Stimulated activated CD4-positive, alpha-beta T cell treated with anti-CD3 and anti-CD28 coated beads, TNF-alpha, amount 100 ng/mL, for 48 hours (primary cell): ENCODE measurements at regions not wholly inside any gene's neighbourhood (a gene's known extent, or its start where the extent isn't known, plus 50 kb on each side); places are given as distances from the start of the nearest gene placed in this dataset.
"Not testable (repeated sequence)": the region's sequence is repeated elsewhere in the genome, so short reads cannot be mapped to it uniquely, and the experiment has no call there.

Experiments used
- DNase-seq, 3 donors: peaks; one replicate each; pipeline ENCODE4 v3.0.0-alpha.2; 2020; ENCODE audit warnings: low read depth in 3 of 3

DNA sequence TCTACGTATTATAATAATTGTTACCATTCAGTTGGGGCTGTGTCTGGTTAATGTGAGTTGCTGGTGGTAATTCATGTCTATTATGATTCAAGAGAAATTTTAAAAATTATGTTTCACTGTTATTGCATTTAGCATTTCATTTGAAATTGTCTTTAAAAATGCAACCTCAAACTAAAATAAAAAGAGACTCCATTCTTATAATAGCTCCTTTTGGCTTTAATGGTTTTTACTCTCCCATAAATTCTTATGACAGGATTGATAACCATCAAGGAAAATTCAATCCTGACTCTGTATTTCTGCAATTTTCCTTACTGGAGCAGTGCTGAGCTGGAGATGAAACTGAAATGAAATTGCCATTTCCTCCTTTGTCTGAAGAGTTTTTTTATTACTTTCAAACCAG is 262.7 kb downstream of the REEP3 start:
- no peak for DNase-seq

DNA sequence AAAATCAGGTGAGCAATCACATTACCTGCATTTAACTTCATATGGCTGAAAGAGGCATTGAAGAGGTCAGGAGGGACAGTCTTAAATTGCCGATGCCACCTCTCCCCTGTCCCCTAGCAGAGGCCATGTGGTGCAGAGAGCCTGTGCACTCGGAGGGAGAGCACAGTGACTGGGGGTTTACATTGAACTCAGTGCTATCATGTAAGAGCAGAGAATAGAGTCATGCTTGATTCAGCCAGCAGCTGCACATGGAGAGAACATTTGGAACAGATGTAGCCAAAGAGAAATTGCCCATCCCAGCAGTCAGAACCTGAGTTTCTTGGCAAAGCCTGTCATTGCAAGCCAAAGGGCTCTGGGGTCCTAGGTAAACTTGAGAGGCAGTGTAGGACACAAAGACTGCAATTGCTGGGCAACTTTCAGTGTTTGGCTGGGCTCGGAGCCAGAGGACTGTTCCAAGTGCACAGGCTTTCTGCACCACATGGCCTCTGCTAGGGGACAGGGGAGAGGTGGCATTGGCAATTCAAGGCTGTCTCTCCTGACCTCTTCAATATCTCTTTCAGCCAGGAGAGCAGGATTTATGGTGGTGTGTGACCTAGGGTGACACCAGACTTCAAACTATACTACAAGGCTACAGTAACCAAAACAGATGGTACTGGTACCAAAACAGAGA is 267.1 kb downstream of the REEP3 start:
- DNase-seq, result no peak

DNA sequence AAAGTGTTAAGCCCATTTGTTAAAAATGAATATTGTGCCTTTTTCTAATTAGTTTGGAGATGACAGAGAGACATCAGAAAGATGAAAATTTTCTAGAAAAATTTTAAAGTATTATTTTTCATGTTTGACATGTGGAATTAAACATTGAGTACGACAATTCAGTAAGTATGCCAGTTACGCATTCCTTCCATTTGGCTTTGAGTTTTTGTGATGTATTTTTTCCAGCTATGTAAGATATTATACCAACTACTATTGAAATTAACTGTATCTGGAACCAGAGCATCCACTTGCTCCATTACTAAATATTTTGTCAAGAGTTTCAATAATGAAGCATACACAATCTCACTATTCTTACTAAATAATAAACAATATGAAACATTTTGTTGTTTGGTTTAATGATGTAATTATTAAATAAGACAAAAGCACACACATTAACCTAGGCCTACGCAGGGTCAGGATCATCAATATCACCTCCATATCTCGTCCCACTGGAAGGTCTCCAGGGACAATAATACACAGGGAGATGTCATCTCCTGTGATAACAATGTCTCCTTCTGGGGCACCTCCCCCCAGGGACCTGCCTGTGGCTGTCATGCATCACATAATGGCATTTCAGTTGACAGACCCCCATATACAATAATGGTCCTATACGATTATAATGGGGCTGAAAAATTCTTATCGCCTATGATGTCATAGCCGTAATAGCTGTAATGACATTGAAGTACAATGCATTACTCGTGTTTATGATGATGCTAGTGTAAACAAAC is 274.1 kb downstream of the REEP3 start:
- no peak for DNase-seq

DNA sequence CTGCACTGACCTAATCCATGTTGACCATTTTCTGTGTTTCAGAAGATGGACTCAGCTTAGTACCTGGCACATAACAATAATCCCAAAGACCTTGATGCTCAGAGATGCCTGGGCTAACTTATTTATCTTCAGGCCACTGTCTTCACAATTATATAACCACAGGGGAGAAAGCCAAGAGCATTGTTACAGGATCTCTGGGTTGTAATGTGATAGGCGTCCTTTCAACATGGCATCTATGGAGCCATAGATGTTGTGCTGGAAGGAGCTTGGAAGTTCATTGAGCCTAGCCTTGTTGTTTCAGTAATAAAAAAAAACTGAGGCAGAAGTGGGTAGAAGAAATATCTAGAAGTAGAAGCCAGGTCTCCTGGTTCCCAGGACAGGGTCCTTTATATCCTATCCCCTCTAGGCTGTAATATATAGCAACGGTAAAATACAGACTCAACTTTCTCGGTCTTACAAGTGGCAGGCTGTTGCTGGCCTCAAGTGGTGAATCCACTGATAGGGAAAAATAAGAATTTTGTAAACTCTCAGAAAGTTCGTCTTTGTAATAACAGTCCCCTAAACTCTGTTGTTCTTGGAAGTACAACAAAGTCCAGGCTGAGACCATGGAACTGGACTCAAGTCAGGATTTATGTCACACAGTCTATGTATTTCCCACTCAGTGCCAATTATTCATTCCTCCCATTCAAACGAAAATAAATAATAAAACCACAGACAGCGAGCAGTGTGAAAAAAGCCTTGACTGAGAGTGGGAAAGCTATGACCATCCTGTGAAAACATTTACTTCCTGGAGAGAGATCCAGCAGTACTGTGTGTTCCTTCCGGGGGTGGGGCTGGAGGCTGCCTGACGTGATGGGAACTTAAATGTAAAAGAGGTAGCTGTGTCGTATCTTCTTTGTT is 277.6 kb downstream of the REEP3 start:
- DNase-seq, result no peak

DNA sequence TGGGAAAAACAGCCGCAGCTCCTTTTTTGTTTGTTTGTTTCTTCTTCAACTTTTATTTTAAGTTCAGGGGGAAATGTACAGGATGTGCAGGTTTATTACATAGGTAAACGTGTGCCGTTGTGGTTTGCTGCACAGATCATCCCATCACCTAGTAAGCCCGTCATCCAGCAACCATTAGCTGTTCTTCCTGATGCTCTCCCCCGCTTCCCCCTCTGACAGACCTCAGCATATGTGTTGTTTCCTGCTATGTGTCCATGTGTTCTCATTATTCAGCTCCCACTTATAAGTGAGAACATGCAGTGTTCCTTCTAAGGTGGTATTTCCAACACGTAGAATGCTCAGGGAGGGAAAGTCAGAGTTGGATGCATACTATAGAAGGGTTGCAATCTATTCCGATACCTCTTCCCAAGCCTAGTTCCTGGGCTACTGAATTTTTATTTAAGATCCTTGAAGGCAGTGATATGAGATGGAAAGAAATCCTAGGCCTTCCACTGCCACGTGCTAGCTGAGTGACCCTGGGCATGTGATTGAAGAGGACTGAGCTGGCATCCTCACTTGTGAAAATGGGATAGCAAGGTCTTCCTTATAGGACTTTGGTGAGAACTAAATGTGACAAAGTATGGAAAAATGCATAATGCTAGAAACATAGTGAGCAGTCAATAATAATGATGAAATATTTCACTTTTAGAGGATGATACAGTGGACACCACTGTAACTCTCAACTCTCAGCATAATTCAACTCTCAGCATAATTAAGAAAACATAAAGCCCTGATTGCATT is 278.5 kb downstream of the REEP3 start:
- no peak for DNase-seq

DNA sequence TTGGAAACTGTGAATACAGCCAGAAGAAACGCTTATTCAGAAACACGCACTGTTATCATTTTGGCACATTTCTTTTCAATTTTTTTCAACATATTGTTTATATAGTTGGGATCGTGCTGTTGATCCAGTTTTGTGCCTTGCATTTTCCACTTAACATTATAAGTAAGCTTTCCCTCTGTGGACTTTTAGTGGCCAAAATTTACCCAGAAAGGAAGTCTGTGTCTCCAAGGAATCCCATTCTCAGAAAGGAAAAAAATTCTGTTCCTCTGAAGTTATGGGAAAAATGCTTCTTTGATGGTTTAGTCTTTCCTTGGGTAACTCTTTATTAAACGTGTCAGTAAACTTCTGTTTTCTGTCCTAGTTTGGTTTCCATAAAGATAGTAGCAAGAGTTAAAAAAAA is 280.0 kb downstream of the REEP3 start:
- DNase-seq, result no peak

DNA sequence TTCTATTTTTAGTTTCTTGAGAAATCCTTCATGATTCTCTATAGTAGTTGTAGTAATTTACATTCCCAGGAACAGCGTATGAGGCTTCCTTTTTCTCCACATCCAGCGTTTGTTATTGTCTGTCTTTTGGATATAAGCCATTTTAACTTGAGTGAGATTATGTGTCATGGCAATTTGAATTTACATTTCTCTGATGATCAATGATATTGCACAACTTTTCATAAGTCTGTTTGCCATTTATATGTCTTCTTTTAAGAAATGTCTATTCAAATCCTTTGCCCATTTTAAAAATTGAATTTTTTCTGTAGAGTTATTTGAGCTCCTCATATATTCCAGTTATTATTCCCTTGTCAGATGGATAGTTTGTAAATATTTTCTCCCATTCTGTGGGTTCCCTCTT is 285.1 kb downstream of the REEP3 start:
- DNase-seq, result no peak

DNA sequence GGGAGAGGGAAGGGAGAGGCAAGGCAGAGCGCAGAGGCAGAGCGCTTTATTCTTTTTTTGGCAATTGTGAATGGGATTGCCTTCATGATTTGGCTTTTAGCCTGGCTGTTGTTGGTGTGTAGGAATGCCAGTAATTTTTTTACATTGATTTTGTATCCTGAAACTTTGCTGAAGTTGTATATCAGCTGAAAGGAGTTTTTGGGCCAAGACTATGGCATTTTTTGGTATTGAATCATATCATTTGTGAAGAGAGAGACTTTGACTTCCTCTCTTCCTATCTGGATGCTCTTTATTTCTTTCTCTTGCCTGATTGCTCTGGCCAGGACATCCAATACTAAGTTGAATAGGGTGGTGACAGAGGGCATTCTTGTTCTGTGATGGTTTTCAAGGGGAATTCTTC is 291.3 kb downstream of the REEP3 start:
- DNase-seq, result no peak

DNA sequence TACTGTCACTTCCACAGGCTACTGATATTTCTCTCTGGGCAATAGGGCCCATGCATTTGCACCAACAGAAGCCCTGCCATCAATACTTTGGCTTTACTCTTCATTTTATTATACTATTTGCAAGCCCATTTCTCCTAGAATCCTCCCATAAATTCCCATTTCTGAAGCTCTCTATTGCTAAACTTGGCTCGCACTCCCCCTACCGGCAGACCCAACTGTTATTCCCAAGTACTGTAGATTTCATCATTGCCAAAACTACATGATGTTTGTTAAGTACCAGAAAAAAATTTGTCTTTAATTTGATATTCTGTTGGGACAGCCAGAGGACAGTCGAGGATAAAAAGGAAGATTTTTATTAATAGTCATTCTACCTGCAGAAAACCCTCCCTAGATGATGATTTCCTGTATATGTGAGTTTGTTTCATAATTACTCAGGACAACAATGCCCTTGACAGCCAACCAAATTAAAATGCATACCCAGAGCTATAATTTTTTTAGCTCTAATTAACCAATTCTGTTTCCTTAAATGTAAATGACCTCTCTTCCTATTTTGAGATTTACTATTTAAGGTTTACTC is 298.6 kb downstream of the REEP3 start:
- DNase-seq, result peak in 1 of 3 donors; percentile 1

DNA sequence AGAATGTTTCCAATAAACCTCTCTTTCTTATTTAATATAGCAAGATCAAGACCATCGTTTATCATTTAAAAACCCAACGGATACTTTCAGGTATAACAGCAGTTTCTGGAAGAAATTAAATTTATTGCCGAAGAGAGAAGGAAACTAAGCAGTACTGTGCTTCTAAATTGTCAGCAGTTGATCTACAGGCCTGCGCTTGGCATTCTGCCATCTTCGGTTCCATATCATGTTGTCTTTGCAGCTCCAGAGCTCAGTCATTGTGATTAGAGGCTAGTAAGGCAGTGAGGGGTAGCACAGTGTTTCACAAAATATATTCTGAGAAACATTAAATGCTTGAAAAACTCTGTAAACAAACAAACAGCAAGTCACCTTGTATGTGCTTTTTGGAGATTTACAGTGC is 301.3 kb downstream of the REEP3 start:
- DNase-seq, result no peak

DNA sequence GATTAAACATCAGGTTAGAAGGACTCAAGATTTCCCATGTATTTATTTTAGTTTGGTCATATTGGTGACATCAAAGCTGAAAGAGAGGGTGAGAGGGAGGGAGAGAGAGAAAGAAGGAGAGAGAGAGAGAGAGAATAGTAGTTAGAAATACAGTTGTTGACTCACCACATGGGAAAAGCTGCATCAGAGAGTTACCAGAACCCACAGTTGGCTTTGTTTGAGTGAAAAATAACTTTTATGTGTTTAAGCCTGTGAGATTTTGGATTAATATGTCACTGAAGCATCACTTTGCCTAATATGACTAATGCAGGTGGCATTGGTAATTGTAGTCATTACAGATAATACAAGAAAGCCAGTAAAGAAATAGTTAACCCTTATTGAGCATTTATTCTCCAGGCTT is 303.9 kb downstream of the REEP3 start:
- DNase-seq, result no peak

DNA sequence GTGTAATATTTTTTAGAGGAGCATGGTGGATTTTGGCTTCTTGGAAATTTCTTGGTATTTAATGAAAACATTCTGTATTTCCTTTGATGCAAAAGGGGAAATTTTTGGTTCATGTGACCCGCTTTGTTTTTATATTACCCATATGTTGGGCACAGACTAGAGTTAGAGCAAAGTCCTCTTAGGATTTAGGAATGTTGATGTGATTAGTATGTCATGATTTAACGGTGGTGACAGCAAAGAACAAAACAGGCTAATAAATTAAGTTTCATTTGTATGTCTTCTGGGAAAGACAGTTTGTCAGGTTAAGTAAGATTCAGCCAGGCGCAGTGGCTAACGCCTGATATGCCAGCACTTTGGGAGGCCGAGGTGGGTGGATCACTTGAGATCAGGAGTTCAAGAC is 304.6 kb downstream of the REEP3 start:
- DNase-seq, result no peak

DNA sequence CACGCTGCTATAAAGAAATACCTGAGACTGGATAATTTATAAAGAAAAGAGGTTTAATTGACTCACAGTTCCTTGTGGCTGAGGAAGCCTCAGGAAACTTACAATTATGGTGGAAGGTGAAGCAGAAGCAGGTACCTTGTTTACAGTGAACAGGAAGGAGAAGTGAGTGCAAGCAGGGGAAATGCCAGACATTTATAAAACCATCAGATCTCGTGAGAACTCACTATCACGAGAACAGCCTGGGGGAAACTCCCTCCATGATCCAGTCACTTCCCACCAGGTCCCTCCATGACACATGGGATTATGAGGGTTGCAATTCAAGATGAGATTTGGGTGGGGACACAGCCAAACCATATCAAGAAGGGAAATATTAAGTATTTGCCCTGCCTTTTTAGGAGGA is 305.8 kb downstream of the REEP3 start:
- not testable (repeated sequence) for DNase-seq

DNA sequence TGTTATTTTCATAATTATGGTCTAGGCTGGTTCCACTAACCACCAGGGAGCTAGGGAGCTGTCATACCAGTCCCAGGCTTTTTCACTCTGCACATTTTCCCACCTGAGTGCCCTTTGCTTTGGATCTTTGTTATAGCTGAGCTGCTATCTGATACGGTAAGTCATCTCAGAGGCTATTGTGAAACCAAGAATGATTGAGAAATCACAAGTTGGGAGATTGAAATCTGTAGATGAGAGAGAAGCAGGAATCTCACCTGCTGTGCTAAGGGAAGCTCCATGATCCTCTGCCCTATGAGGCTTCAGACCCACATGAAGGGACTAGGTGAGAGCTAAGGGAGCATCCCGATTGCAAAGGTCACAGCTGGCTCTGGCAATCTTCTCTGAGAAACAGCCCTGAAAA is 307.8 kb downstream of the REEP3 start:
- no peak for DNase-seq

DNA sequence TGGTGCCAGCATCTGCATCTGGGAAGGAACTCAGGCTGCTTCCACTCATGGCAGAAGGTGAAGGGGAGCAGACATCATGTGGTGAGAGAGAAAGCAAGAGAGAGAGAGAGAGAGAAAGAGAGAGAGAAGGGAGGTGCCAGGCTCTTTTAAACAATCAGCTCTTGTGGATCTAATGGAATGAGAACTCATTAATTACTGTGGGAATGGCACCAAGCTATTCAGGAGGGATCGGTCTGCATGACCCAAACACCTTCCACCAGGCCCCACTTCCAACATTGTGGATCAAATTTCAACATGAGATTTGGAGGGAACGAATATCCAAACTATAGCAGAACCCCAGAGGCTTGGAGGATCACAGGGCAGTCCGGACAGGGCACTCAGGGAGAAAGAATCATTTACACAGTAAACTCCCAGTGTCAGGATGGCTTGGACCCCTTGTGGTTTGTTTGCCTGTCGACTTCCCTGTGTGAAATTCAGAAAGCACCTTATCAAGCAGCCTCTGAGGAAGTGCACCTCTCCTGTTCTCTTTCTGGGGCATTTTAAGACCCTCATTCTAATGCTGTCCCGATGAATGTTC is 308.5 kb downstream of the REEP3 start:
- DNase-seq, result no peak

DNA sequence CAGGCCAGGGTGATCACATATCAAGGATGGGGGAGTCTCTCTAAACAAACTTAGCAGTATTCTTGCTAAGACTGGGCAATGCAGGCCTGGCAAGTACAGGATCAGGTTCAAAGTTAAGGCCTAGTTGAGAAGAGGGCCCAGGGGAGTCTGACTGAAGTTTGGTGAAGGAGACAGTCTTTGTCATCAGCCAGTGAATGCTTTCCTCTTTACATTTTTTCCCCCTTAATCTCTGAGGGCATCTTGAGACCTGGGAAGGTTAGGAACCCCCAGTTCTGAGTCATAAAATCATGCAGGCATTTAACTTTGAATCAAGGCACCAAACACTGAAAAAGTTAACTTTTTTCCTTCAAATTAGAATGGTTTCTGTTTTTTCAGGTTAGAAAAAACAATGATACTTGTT is 311.5 kb downstream of the REEP3 start:
- no peak for DNase-seq

DNA sequence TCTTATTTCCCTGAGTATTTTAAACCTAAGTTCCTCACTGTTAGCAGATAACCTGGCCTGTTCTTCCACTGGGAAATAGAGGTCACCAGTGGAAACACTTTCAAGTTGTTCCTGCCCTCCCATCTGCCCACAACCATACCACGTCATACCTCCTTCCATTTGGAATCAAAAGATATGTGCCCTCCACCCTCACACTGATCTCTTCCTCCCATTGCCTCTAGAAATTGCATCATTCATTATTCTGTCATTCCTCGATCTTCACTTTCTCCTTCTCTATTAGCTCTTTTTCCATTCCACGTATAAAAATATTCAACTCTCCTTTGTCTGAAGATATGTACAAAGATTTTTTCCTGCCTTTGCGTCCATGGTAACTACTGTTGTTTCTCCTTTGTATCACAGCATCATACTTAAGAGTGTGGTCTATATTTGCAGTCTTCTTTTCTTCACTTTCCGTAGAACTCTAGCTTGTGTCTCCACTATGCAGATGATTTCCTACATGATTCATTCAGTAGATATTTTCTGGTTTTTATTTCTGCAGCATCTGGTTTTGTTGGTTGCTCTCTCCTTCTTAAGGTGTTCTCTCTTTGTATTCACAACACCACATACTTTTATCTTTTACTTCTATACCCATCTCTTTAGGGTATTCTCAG is 312.3 kb downstream of the REEP3 start:
- no peak for DNase-seq

DNA sequence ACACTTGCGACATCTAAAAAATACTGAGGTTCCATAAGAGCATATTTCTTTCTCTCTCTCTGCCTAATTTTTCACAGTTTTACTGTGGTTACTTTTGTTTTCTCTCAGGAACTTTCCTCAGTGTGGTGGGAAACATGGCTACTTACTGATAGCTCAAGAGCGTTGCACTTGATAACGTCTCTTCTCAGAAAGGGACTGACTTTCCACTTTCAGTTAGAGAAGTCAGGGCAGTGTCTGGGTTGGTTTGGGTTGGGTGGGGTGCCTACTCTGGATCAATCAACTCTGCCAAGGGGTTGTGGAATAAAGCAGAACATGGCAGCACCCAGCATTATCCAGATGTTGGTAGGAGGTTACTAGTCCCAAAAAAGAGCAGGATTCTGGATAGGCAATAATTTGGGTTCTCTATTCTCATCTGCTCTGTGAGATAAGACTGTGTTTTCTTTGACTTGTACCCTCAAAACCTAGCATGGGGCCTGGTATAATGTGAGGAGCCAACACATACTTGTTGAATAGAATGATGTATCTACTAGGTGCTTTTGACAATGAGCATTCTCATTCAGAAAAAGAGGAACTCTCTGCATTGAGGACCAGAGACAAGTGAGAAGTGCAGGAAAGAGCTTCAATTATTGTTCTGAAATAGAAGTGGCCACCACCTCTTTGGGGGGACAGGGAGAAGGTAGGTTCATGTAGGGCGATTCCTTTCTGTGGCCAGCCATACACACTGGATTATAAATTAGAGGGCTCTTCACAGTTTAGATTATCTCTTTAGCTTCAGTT is 315.7 kb downstream of the REEP3 start:
- no peak for DNase-seq

DNA sequence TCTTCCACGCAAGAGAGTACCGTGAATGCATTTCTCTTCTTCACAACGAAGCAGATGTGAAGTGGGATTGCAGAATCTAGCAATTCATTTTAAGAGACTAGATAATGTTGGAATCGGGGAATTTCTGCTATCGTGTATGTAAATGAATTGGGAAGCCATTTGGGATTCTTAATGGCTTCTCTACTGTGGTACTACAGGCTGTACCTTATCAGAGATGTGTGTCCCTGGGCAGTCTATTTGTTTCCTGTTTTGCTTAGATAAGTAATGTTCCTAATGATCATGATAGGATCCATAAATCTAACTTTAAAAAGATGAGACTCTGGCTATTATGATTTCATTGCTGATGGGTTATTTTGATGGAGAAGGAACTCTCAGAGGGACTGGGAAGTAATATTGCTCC is 320.6 kb downstream of the REEP3 start:
- DNase-seq, result no peak

DNA sequence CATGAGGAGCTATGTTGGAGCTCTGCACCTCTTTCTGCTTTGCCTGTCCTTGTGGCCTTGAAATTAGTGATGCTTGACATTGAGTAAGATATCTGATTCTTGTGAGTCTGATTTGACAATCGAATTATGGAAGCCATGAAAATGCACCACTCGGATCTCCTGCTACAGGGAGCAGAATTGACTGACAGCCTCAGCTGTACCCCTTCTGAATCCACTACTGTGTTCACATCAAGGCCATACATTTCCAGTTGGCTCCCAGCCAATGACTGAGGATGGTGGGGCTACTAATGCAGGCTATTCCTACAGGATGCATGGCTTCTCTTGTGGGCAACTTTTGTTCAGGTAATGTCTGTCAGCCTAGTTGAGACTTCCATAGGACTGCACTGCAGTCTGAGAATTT is 321.9 kb downstream of the REEP3 start:
- no peak for DNase-seq
